G401.6 (cell line): ENCODE measurements at regions not wholly inside any gene's neighbourhood (a gene's known extent, or its start where the extent isn't known, plus 50 kb on each side); places are given as distances from the start of the nearest gene placed in this dataset.

Source experiments
- FAIRE-seq: peaks from 2 replicates; lab custom pipeline; 2012; peaks lifted over from hg19 to GRCh38; lab: Jason Lieb, UNC

- FAIRE-seq: no peak
Observed at GRCh38 chr7:94236960-94237359, 157.7 kb upstream of the COL1A2 start.

GRCh38 chr7:94237417-94237816 lies 157.3 kb upstream of the COL1A2 start:
- FAIRE-seq: no peak

- no peak for FAIRE-seq
Observed at GRCh38 chr7:94239661-94240234, 154.9 kb upstream of the COL1A2 start.

- FAIRE-seq: no peak
Observed at GRCh38 chr7:94240902-94241301, 153.8 kb upstream of the COL1A2 start.

GRCh38 chr7:94241402-94241925 lies 153.2 kb upstream of the COL1A2 start:
- no peak for FAIRE-seq

GRCh38 chr7:94243066-94243711 lies 151.5 kb upstream of the COL1A2 start:
- no peak for FAIRE-seq

- FAIRE-seq: no peak
Observed at GRCh38 chr7:94244760-94245159, 149.9 kb upstream of the COL1A2 start.

- no peak for FAIRE-seq
Observed at GRCh38 chr7:94245500-94245899, 149.2 kb upstream of the COL1A2 start.

GRCh38 chr7:94247970-94248369 lies 146.7 kb upstream of the COL1A2 start:
- FAIRE-seq: no peak

- no peak for FAIRE-seq
Observed at GRCh38 chr7:94249631-94250030, 145.1 kb upstream of the COL1A2 start.

- FAIRE-seq: no peak
Observed at GRCh38 chr7:94250124-94250523, 144.6 kb upstream of the COL1A2 start.

GRCh38 chr7:94250987-94251386 lies 143.7 kb upstream of the COL1A2 start:
- FAIRE-seq: no peak

- FAIRE-seq: no peak
Observed at GRCh38 chr7:94252124-94252523, 142.6 kb upstream of the COL1A2 start.

- FAIRE-seq: no peak
Observed at GRCh38 chr7:94252971-94253370, 141.7 kb upstream of the COL1A2 start.

GRCh38 chr7:94253686-94254085 lies 141.0 kb upstream of the COL1A2 start:
- FAIRE-seq: no peak

GRCh38 chr7:94258418-94259300 lies 136.0 kb upstream of the COL1A2 start:
- FAIRE-seq: no peak

- no peak for FAIRE-seq
Observed at GRCh38 chr7:94261067-94261466, 133.6 kb upstream of the COL1A2 start.

- no peak for FAIRE-seq
Observed at GRCh38 chr7:94264756-94265155, 129.9 kb upstream of the COL1A2 start.

GRCh38 chr7:94265456-94265855 lies 129.2 kb upstream of the COL1A2 start:
- FAIRE-seq: peak; percentile 47

GRCh38 chr7:94266238-94266644 lies 128.5 kb upstream of the COL1A2 start:
- no peak for FAIRE-seq

GRCh38 chr7:94270772-94271171 lies 123.9 kb upstream of the COL1A2 start:
- peak; percentile 67 for FAIRE-seq

GRCh38 chr7:94272821-94273583 lies 121.7 kb upstream of the COL1A2 start:
- no peak for FAIRE-seq
